GM12878 (cell line): ENCODE measurements at regions not wholly inside any gene's neighbourhood (a gene's known extent, or its start where the extent isn't known, plus 50 kb on each side); places are given as distances from the start of the nearest gene placed in this dataset.

Experiments used
- BCLAF1 ChIP-seq: fragments of 450-650 bp; IDR thresholded peaks from 2 replicates; pipeline ENCODE4 v1.6.1; 2017; ENCODE audit warnings: antibody characterized with exemption, mild to moderate bottlenecking, moderate library complexity
- CREB1 ChIP-seq: IDR thresholded peaks from 2 replicates; pipeline ENCODE4 v1.6.1; 2012; ENCODE audit warnings: low read depth, mild to moderate bottlenecking, inconsistent platforms
- CTCF ChIP-seq, 3 experiments: IDR thresholded peaks in 2 of 3; conservative IDR thresholded peaks in 1 of 3; 2 replicates each; pipeline ENCODE4 v1.5.1; 2011; ENCODE audit warnings: low read depth in 3 of 3, low read length in 3 of 3, mild to moderate bottlenecking in 3 of 3, control low read depth in 2 of 3, moderate library complexity in 2 of 3, inconsistent platforms in 1 of 3, mixed read lengths in 1 of 3; ENCODE audit not compliant: control insufficient read depth in 2 of 3, insufficient read depth in 1 of 3; ENCODE audit errors: extremely low read depth in 1 of 3
- FOXK2 ChIP-seq: fragments of 450-650 bp; IDR thresholded peaks from 2 replicates; pipeline ENCODE4 v1.6.1; 2017; ENCODE audit warnings: mild to moderate bottlenecking, moderate library complexity
- HDAC2 ChIP-seq: fragments of 200-600 bp; sonication (generic); IDR thresholded peaks from 2 replicates; pipeline ENCODE4 v1.6.1; 2017
- POLR2AphosphoS5 ChIP-seq: IDR thresholded peaks from 2 replicates; pipeline ENCODE4 v1.6.1; 2011; ENCODE audit warnings: mild to moderate bottlenecking, low read length, inconsistent platforms
- POU2F2 ChIP-seq: IDR thresholded peaks from 3 replicates; pipeline ENCODE4 v1.6.1; 2011; ENCODE audit warnings: low read depth, mild to moderate bottlenecking, low read length, borderline replicate concordance
- RCOR1 ChIP-seq: conservative IDR thresholded peaks from 2 replicates; pipeline ENCODE4 v1.6.1; 2012; ENCODE audit warnings: low read depth, low read length, improper control_type of control experiment
- RFX5 ChIP-seq: IDR thresholded peaks from 2 replicates; pipeline ENCODE4 v1.6.1; 2011; ENCODE audit warnings: low read depth, low read length, improper control_type of control experiment
- SMC3 ChIP-seq: IDR thresholded peaks from 2 replicates; pipeline ENCODE4 v1.6.1; 2011; ENCODE audit warnings: low read length, improper control_type of control experiment, borderline replicate concordance
- SP1 ChIP-seq: IDR thresholded peaks from one replicate; pipeline ENCODE4 v1.6.1; 2011; ENCODE audit warnings: low read depth, low read length
- SPI1 ChIP-seq: IDR thresholded peaks from 2 replicates; pipeline ENCODE4 v1.6.1; 2011; ENCODE audit warnings: low read depth, mild to moderate bottlenecking, low read length, moderate library complexity, borderline replicate concordance; ENCODE audit not compliant: insufficient read depth
- TF ChIP-seq, protein P1 (sequence below): fragments of 450-650 bp; IDR thresholded peaks from 2 replicates; pipeline ENCODE4 v1.6.1; 2017; ENCODE audit warnings: mild to moderate bottlenecking

- TF ChIP-seq CTCF (IDR thresholded peaks at IDR 0.05 in 2 of 3, conservative IDR thresholded peaks at IDR 0.05 in 1 of 3; ENCODE audit: control insufficient read depth in 2 of 3, extremely low read depth in 1 of 3, insufficient read depth in 1 of 3, low read depth in 3 of 3, low read length in 3 of 3) (no peak), CREB1 (no peak), SMC3 (no peak), BCLAF1 (no peak), RCOR1 (no peak), POU2F2 (no peak), SP1 (no peak), SPI1 (no peak), HDAC2 (no peak), RFX5 (no peak), FOXK2 (no peak), POLR2AphosphoS5 (no peak)
- TF ChIP-seq, protein P1, sequence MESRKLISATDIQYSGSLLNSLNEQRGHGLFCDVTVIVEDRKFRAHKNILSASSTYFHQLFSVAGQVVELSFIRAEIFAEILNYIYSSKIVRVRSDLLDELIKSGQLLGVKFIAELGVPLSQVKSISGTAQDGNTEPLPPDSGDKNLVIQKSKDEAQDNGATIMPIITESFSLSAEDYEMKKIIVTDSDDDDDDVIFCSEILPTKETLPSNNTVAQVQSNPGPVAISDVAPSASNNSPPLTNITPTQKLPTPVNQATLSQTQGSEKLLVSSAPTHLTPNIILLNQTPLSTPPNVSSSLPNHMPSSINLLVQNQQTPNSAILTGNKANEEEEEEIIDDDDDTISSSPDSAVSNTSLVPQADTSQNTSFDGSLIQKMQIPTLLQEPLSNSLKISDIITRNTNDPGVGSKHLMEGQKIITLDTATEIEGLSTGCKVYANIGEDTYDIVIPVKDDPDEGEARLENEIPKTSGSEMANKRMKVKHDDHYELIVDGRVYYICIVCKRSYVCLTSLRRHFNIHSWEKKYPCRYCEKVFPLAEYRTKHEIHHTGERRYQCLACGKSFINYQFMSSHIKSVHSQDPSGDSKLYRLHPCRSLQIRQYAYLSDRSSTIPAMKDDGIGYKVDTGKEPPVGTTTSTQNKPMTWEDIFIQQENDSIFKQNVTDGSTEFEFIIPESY = no peak
Observed at GRCh38 chr5:89179731-89180130, 296.7 kb upstream of the MEF2C start.
